Tibial artery (tissue), 4 donors: ENCODE measurements at regions not wholly inside any gene's neighbourhood (a gene's known extent, or its start where the extent isn't known, plus 50 kb on each side); places are given as distances from the start of the nearest gene placed in this dataset.

ENCODE experiments used
- DNase-seq, 2 donors: peaks; one replicate each; pipeline ENCODE4 v3.0.0-alpha.2; 2019
- H3K27ac ChIP-seq, 2 donors: fragments of 200-600 bp; sonication (generic) in 1 of 2; 1 replicate in 1 of 2; 2 replicates in 1 of 2; pipeline ENCODE4 v1.5.1; 2018 to 2019; ENCODE audit warnings: mild to moderate bottlenecking in 1 of 2
- H3K27me3 ChIP-seq, 2 donors: fragments of 200-600 bp; sonication (generic) in 1 of 2; one replicate each; pipeline versions ENCODE4 v1.5.1 to v1.6.0; 2016 to 2019
- H3K36me3 ChIP-seq, 3 donors: fragments of 200-600 bp; sonication (generic) in 2 of 3; one replicate each; pipeline ENCODE4 v1.5.1; 2016 to 2019; ENCODE audit warnings: mild to moderate bottlenecking in 2 of 3
- H3K4me1 ChIP-seq, 4 donors: fragments of 200-600 bp; sonication (generic) in 2 of 4; 1 replicate in 3 of 4; 2 replicates in 1 of 4; pipeline ENCODE4 v1.5.1; 2016 to 2019
- H3K4me3 ChIP-seq, 2 donors: fragments of 200-600 bp; sonication (generic) in 1 of 2; 1 replicate in 1 of 2; 2 replicates in 1 of 2; pipeline ENCODE4 v1.5.1; 2018 to 2019; ENCODE audit warnings: mild to moderate bottlenecking in 2 of 2
- H3K9me3 ChIP-seq, 3 donors: fragments of 200-600 bp; sonication (generic) in 1 of 3; one replicate each; pipeline ENCODE4 v1.5.1; 2016 to 2019
- intact Hi-C: fragments of 100-400 bp; cut with DNase I; formaldehyde crosslinking; loops from one replicate; pipeline ENCODE4 v1.15.0; 2023; ENCODE audit warnings: low total_unique reads
- TF ChIP-seq, protein P1 (sequence below), 2 experiments: fragments of 200-600 bp in 1 of 2; fragments of 450-650 bp in 1 of 2; IDR thresholded peaks; one replicate each; pipeline ENCODE4 v1.5.1; 2017 to 2019; ENCODE audit warnings: antibody characterized with exemption in 2 of 2, mild to moderate bottlenecking in 1 of 2, moderate library complexity in 1 of 2

DNA sequence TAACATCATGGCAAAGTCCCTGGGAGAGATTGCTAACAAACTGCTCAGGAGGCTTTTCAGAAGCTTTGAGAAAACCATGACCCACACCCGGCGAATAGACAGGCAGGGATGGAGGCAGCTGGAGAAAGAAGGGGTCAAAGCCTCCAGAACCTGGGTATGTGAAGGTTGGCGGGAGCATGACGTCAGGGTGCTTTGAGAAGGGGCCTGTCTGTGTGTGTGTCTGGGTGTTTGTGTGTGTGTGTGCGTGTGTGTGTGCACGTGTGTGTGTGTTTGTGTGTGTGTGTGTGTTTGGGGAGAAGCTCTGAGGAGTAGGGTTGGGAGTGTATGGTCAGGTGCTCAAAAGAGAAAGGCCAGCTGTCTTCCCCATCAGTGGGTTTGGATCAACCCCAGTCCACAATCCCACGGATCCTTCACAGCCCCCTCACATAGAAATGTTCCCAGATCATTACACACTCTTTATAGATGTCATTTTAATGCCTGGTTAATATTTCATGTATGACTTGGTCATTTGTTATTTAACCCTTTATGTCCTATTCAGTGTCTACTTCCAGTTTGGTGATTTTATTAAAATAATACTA is 254.1 kb upstream of the SMIM21 start:
- DNase-seq, result no peak
- no peaks in the 10 kb centered on the region for H3K9me3 ChIP-seq
- no peaks in the 10 kb centered on the region for H3K27me3 ChIP-seq
- H3K27ac ChIP-seq, result no peak overlapping the region
- H3K4me1 ChIP-seq, result peaks cover 0 to 16% (median 7%) of the 10 kb centered on the region in 4 donors
- no peak overlapping the region for H3K4me3 ChIP-seq
- no peaks in the 10 kb centered on the region for H3K36me3 ChIP-seq
- TF ChIP-seq, protein P1, sequence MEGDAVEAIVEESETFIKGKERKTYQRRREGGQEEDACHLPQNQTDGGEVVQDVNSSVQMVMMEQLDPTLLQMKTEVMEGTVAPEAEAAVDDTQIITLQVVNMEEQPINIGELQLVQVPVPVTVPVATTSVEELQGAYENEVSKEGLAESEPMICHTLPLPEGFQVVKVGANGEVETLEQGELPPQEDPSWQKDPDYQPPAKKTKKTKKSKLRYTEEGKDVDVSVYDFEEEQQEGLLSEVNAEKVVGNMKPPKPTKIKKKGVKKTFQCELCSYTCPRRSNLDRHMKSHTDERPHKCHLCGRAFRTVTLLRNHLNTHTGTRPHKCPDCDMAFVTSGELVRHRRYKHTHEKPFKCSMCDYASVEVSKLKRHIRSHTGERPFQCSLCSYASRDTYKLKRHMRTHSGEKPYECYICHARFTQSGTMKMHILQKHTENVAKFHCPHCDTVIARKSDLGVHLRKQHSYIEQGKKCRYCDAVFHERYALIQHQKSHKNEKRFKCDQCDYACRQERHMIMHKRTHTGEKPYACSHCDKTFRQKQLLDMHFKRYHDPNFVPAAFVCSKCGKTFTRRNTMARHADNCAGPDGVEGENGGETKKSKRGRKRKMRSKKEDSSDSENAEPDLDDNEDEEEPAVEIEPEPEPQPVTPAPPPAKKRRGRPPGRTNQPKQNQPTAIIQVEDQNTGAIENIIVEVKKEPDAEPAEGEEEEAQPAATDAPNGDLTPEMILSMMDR (IDR thresholded peaks at IDR 0.05), result no peak
- intact Hi-C loops, result no loop called here

DNA sequence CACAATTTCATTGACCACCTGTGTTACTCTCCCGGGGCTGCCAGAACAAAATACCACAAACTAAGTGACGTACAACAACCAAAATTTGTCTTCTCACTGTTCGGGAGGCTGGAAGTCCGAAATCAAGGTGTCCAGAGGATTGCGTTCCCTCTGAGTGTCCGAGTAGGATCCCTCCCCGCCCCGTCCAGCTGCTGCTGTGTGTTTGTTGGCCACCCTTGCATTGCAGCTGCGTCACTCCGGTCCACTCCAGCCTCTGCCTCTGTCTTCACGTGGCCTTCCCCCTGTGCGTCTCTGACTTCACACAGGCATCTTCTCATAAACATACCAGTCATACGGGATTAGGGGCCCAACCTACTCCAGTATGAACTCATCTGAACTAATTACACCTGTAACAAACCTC is 251.8 kb upstream of the SMIM21 start:
- DNase-seq, result peak in 1 of 2 donors; percentile 31
- Histone ChIP-seq H3K4me3 (no peak overlapping the region), H3K27ac (no peak overlapping the region)

DNA sequence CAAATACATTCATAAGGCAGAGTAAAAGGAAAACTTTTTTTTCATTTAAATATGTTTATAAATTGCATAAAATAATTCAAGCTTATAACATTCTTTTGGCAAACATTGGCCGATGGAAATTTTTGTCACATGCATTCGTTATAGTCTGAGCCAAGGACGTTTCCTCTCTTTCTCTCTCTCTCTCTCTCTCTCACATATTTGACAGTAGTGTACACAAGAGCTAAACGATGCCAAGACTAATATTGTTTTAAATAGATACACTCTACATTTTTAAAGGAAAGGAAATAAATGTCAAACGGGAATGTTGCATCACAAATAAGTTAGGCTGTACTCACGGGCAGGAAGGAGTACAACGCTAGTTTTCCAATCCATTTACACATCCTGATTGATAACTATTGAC is 251.1 kb upstream of the SMIM21 start:
- TF ChIP-seq, protein P1 (IDR thresholded peaks at IDR 0.05), result no peak
- intact Hi-C loops, result no loop called here
- Histone ChIP-seq H3K4me1 (peaks cover 0 to 16% (median 7%) of the 10 kb centered on the region in 4 donors), H3K27ac (no peak overlapping the region), H3K27me3 (no peaks in the 10 kb centered on the region), H3K4me3 (no peak overlapping the region), H3K9me3 (peaks cover 0 to 9% (median 0%) of the 10 kb centered on the region in 3 donors), H3K36me3 (no peaks in the 10 kb centered on the region)
- no peak for DNase-seq

More for the DNA sequence above, 251.8 kb upstream of the SMIM21 start:
- H3K27me3 ChIP-seq, result no peaks in the 10 kb centered on the region
- H3K9me3 ChIP-seq, result peaks cover 0 to 8% (median 0%) of the 10 kb centered on the region in 3 donors
- no peaks in the 10 kb centered on the region for H3K36me3 ChIP-seq
- intact Hi-C loops, result no loop called here
- TF ChIP-seq, protein P1 (IDR thresholded peaks at IDR 0.05), result no peak
- peaks cover 0 to 16% (median 7%) of the 10 kb centered on the region in 4 donors for H3K4me1 ChIP-seq

DNA sequence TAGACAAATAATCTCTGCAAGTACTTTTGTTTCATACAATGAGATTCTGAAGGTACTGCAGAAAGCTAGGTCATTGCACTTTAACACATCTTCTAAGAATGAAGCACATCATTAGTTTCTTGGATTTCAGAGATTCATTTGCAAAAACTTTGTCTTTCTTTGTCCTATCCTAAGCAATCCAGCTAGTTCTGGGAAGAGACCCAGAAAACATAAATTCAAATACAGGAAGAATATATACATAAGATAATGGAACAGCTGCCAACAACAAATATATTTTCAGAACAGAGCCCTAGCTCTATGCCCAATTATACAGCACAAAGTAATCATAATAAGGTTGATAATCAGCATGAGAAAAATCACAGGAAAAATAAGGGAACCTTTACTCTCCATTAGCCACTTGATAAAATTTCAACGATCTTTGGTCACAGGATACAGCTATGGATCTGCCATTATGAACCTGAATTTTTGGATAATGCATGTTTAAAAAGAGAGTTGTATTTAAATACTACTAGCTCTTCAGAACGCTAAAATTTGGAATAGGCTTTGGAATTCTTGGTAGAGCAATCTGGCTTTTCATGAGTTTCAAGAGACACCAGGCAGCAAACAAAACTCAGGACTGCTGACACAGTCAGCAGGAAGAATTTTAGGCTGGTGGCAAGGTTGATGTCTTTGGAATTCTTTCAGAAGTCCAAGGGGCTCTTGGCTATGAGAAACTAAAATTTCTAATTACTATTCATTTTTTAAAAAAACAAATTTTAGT is 250.4 kb upstream of the SMIM21 start:
- Histone ChIP-seq H3K4me3 (no peak overlapping the region), H3K27me3 (no peaks in the 10 kb centered on the region), H3K36me3 (no peaks in the 10 kb centered on the region), H3K4me1 (peaks cover 0 to 16% (median 7%) of the 10 kb centered on the region in 4 donors), H3K27ac (no peak overlapping the region), H3K9me3 (peaks cover 0 to 9% (median 0%) of the 10 kb centered on the region in 3 donors)
- intact Hi-C loops, result no loop called here
- DNase-seq, result no peak
- TF ChIP-seq, protein P1 (IDR thresholded peaks at IDR 0.05), result no peak

DNA sequence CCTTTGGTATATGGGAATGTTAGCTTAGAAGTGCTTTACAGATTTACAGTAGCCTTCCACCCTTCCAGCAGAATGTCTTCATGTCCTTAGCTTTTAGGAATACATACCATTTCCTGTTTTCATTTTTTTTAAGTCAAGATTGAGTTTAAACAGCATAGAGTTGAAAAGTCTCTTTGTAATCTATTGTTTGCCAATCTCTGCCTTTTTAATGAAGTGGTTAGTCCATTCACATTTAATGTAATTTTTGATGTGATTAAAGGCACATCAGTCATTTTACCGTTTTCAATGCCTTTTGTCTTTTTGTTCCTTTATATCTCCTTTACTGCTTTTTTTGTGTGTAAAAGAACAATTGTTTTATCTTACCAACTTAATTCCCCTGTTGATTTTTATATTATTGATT is 233.4 kb upstream of the SMIM21 start:
- H3K4me1 ChIP-seq, result no peaks in the 10 kb centered on the region
- intact Hi-C loops, result no loop called here
- H3K4me3 ChIP-seq, result no peak overlapping the region
- peaks cover 0 to 10% (median 0%) of the 10 kb centered on the region in 3 donors for H3K9me3 ChIP-seq
- H3K27ac ChIP-seq, result no peak overlapping the region
- peaks cover 0 to 3% of the 10 kb centered on the region in 2 donors for H3K27me3 ChIP-seq
- TF ChIP-seq, protein P1 (IDR thresholded peaks at IDR 0.05), result no peak
- no peaks in the 10 kb centered on the region for H3K36me3 ChIP-seq
- no peak for DNase-seq
